HEK293T (cell line): ENCODE measurements at regions not wholly inside any gene's neighbourhood (a gene's known extent, or its start where the extent isn't known, plus 50 kb on each side); places are given as distances from the start of the nearest gene placed in this dataset.

Experiments used
- ARNT ChIP-seq: fragments of 450-650 bp; IDR thresholded peaks from 2 replicates; pipeline ENCODE4 v1.6.1; 2017; ENCODE audit warnings: mild to moderate bottlenecking
- FOXM1 ChIP-seq: fragments of 450-650 bp; IDR thresholded peaks from 2 replicates; pipeline ENCODE4 v1.6.1; 2017; ENCODE audit warnings: mild to moderate bottlenecking, borderline replicate concordance

- TF ChIP-seq ARNT = no peak
- no peak for TF ChIP-seq FOXM1
Measured at GRCh38 chr5:99940540-99940939, 594.6 kb upstream of the FAM174A start.
